HFF-Myc (cell line): ENCODE measurements at regions not wholly inside any gene's neighbourhood (a gene's known extent, or its start where the extent isn't known, plus 50 kb on each side); places are given as distances from the start of the nearest gene placed in this dataset.

Experiments used
- DNase-seq: peaks from one replicate; pipeline ENCODE4 v3.0.0-alpha.2; 2011; ENCODE audit warnings: low read depth; ENCODE audit errors: extremely low read depth
- H3K4me3 ChIP-seq: replicated peaks from 2 replicates; pipeline ENCODE4 v1.5.1; 2011; ENCODE audit warnings: low read depth, mild to moderate bottlenecking, control low read depth, low read length
- CTCF ChIP-seq: IDR thresholded peaks from 2 replicates; pipeline ENCODE4 v1.5.1; 2012; ENCODE audit warnings: mild to moderate bottlenecking, low read depth, low read length, control low read depth; ENCODE audit errors: missing control alignments

- no peak for DNase-seq
- no peak for TF ChIP-seq CTCF
- no peak overlapping the region for H3K4me3 ChIP-seq
These were observed 597.0 kb downstream of the PCDH18 start for GRCh38 chr4:136935305-136935704.

- no peak for TF ChIP-seq CTCF
- DNase-seq, result no peak
These were observed 597.7 kb downstream of the PCDH18 start for GRCh38 chr4:136934601-136935000.

GRCh38 chr4:136931781-136932180 is 600.5 kb downstream of the PCDH18 start:
- no peak overlapping the region for H3K4me3 ChIP-seq
- DNase-seq, result no peak
- TF ChIP-seq CTCF, result no peak

More at GRCh38 chr4:136934601-136935000, 597.7 kb downstream of the PCDH18 start:
- H3K4me3 ChIP-seq, result no peak overlapping the region

- H3K4me3 ChIP-seq, result no peak overlapping the region
- no peak for DNase-seq
- no peak for TF ChIP-seq CTCF
These were observed 603.3 kb downstream of the PCDH18 start for GRCh38 chr4:136928957-136929411.

GRCh38 chr4:136927172-136927571 is 605.1 kb downstream of the PCDH18 start:
- no peak overlapping the region for H3K4me3 ChIP-seq
- DNase-seq, result no peak
- TF ChIP-seq CTCF, result no peak

GRCh38 chr4:136925203-136925602 is 607.1 kb downstream of the PCDH18 start:
- H3K4me3 ChIP-seq, result no peak overlapping the region
- no peak for DNase-seq
- no peak for TF ChIP-seq CTCF

GRCh38 chr4:136922066-136922465 is 610.2 kb downstream of the PCDH18 start:
- DNase-seq, result no peak
- no peak for TF ChIP-seq CTCF
- no peak overlapping the region for H3K4me3 ChIP-seq
